ENCODE measurements at regions not wholly inside any gene's neighbourhood (a gene's known extent, or its start where the extent isn't known, plus 50 kb on each side); places are given as distances from the start of the nearest gene placed in this dataset.

DNA sequence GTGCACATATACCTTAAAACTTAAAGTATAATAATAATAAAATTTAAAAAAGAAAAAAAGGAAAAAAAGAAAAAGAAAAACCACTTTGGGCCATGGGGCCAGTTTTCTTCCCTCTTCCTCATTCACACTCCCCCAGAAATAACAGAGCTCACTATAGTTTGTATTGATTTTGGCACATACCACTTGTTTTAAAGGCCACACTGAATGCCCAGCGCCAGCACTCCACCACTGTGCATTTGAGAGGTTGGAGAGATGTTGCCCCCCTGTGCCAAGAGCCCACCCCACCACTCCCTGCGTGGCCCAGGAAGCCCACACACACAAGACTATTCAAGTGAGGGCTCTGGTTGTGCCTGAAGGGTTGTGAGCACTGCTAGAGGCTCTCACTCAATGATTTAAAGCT, 1536.3 kb downstream of the TSPY10 start:
- TF ChIP-seq POLR2AphosphoS5 (IDR thresholded peaks at IDR 0.05) (no peak), POLR2A (IDR thresholded peaks at IDR 0.05) (no peak)

All from spleen (tissue), 3 donors.